Lung (tissue), 11 donors: ENCODE measurements at regions not wholly inside any gene's neighbourhood (a gene's known extent, or its start where the extent isn't known, plus 50 kb on each side); places are given as distances from the start of the nearest gene placed in this dataset.

Experiments used
- ATAC-seq: fragments of 200-7000 bp; cut with Tn5 transposase; one replicate; pipeline ENCODE4 v1.9.1; 2020; ENCODE audit warnings: moderate number of reproducible peaks; ENCODE audit not compliant: insufficient read depth, low FRiP score
- DNase-seq, 3 donors: peaks; one replicate each; pipeline ENCODE4 v3.0.0-alpha.2; 2013 to 2017
- H3K27ac ChIP-seq, 2 donors: one replicate each; pipeline ENCODE4 v1.5.1; 2013; ENCODE audit warnings: mild to moderate bottlenecking in 2 of 2, moderate library complexity in 2 of 2, control low read depth in 1 of 2, inconsistent platforms in 1 of 2, low read depth in 1 of 2, low read length in 1 of 2
- H3K27me3 ChIP-seq, 3 donors: one replicate each; pipeline ENCODE4 v1.5.1; 2013; ENCODE audit warnings: low read length in 2 of 3; ENCODE audit not compliant: control insufficient read depth in 3 of 3, insufficient read depth in 3 of 3
- H3K36me3 ChIP-seq, 4 donors: one replicate each; pipeline ENCODE4 v1.5.1; 2013; ENCODE audit warnings: low read length in 4 of 4, mild to moderate bottlenecking in 1 of 4, moderate library complexity in 1 of 4; ENCODE audit not compliant: control insufficient read depth in 4 of 4, insufficient read depth in 4 of 4
- H3K4me1 ChIP-seq, 5 donors: one replicate each; pipeline ENCODE4 v1.5.1; 2013; ENCODE audit warnings: low read length in 5 of 5, mild to moderate bottlenecking in 2 of 5, moderate library complexity in 1 of 5; ENCODE audit not compliant: control insufficient read depth in 5 of 5, insufficient read depth in 5 of 5
- H3K4me3 ChIP-seq: one replicate; pipeline ENCODE4 v1.5.1; 2013; ENCODE audit warnings: mild to moderate bottlenecking, control low read depth, moderate library complexity
- H3K9ac ChIP-seq, 2 donors: one replicate each; pipeline ENCODE4 v1.5.1; 2013; ENCODE audit warnings: low read length in 2 of 2, control low read depth in 1 of 2; ENCODE audit not compliant: insufficient read depth in 1 of 2
- H3K9me3 ChIP-seq, 4 donors: one replicate each; pipeline ENCODE4 v1.5.1; 2013; ENCODE audit warnings: low read length in 3 of 4, mild to moderate bottlenecking in 1 of 4, moderate library complexity in 1 of 4; ENCODE audit not compliant: control insufficient read depth in 4 of 4, insufficient read depth in 3 of 4
- CTCF ChIP-seq: IDR thresholded peaks from 2 replicates; pipeline ENCODE4 v1.5.1; 2012; ENCODE audit warnings: mild to moderate bottlenecking; ENCODE audit errors: control extremely low read depth, extremely low read depth
- whole genome bisulfite sequencing, 2 donors: extraction: QIAGEN DNeasy Blood & Tissue Kit; methylation state at CpG; one replicate each; pipeline ENCODE4 v1.1.7; 2013; 5-methylcytosine and 5-hydroxymethylcytosine counted together
- donor health status: control.
- donor health status: control.
- donor health status: Bipolar disorder and iron deficiency.
- donor health status: healthy.
- donor health status: DM: yes; HTN: yes; CAD: no.

DNA sequence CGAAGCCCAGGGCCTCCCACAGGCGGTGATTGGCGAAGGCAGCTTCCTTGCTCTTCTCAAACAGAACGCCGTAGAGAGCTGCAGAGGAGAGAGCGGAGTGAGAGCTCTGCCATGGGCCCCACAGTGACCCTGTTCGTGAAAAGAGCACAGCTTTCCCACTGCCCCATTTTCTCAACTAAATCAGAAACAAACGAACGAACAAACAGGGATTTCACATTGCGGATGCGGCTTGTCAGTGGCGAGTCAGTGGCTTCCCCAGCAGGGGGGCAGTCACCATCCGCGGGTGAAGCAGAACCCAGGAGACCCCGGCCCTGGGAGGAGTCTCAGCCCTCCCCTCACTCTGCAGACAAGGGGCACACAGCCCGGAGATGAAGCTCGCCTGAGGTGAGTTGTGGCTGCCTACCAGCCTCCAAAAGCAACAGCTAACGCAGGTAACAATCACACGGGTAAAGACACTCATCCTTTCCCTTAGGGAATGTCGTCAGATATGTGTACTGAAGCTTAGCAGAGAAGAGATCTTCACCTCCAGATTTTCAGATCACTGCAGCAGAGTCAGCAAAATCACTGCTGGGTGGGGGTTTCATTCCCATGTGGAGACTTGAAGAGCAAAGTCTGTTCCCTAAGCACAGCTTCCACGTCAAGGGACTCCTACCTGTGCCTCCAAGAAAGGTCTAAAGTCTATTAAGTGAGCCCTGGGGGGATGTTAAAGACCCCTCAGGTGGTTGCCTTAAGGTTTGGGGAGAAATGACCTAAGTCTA lies 51.2 kb upstream of the GPR31 start:
- WGBS, 2 donors = 77 to 81% methylated on average over 21 of the region's 21 CpGs

DNA sequence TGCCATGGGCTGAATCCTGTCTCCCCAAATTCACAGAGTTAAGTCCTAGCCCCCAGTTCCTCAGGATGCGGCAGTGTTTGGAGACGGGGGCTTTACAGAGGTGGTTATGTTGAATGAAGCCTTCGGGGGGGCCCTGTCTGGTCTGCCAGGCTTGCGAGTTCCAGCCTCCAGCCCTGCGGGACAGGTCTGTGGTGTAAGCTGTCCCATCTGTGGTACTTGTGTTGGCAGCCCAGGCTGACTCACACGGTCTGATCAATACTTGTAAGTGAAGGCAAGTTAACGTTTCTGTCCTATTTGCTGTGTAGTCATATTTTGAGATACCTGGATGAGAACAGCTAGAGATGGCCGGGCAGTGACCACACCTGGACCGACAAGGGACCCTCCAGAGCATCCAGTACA lies 51.8 kb upstream of the GPR31 start:
- Histone ChIP-seq H3K27me3 (no peaks in the 10 kb centered on the region), H3K9ac (no peak overlapping the region), H3K4me3 (no peak overlapping the region), H3K9me3 (no peaks in the 10 kb centered on the region), H3K4me1 (no peaks in the 10 kb centered on the region), H3K27ac (no peak overlapping the region), H3K36me3 (no peaks in the 10 kb centered on the region)
- TF ChIP-seq CTCF = no peak
- 89 to 94% methylated on average over 9 of the region's 9 CpGs for WGBS, 2 donors
- DNase-seq = no peak
- no peak for ATAC-seq

More for the DNA sequence above, 51.2 kb upstream of the GPR31 start:
- Histone ChIP-seq H3K36me3 (no peaks in the 10 kb centered on the region), H3K27ac (no peak overlapping the region), H3K9ac (no peak overlapping the region), H3K4me3 (no peak overlapping the region), H3K9me3 (no peaks in the 10 kb centered on the region), H3K4me1 (no peaks in the 10 kb centered on the region), H3K27me3 (no peaks in the 10 kb centered on the region)
- ATAC-seq (no peak), DNase-seq (no peak)
- TF ChIP-seq CTCF = no peak

- no peak overlapping the region for H3K27ac ChIP-seq
- H3K27me3 ChIP-seq = no peaks in the 10 kb centered on the region
- no peak for TF ChIP-seq CTCF
- no peaks in the 10 kb centered on the region for H3K36me3 ChIP-seq
- no peaks in the 10 kb centered on the region for H3K9me3 ChIP-seq
- H3K9ac ChIP-seq = no peak overlapping the region
- no peak overlapping the region for H3K4me3 ChIP-seq
- ATAC-seq (no peak), DNase-seq (peak; percentile 54 to 75 (median 58))
- no peaks in the 10 kb centered on the region for H3K4me1 ChIP-seq
- 72 to 78% methylated on average over 23 of the region's 23 CpGs for WGBS, 2 donors
These were observed 52.9 kb upstream of the GPR31 start for GRCh38 chr6:167210375-167211294.
